IMR-90 (cell line): ENCODE measurements at regions not wholly inside any gene's neighbourhood (a gene's known extent, or its start where the extent isn't known, plus 50 kb on each side); places are given as distances from the start of the nearest gene placed in this dataset.

Source experiments
- ATAC-seq: fragments of 200-7000 bp; cut with Tn5 transposase; 2 replicates; pipeline ENCODE4 v1.9.1; 2020; ENCODE audit warnings: low read depth, mild to moderate bottlenecking, moderate library complexity
- BruUV-seq: library from RNA; stranded (reverse); fragments of 400-500 nt; replicated peaks from 2 replicates; lab custom pipeline; 2021; lab: Mats Ljungman, UMichigan
- CTCF ChIA-PET: fragments of 300-600 bp; formaldehyde crosslinking; extraction: SDS; loops from one replicate; lab custom pipeline; 2021; ENCODE audit warnings: antibody characterized with exemption; lab: Yijun Ruan, JAX
- POLR2A ChIA-PET: fragments of 300-600 bp; sonication (Branson Sonifier 250); formaldehyde crosslinking; loops from one replicate; lab custom pipeline; 2022; ENCODE audit warnings: antibody characterized with exemption; ENCODE audit not compliant: unreplicated experiment; lab: Charles Lee
- DNase-seq: peaks from one replicate; pipeline ENCODE4 v3.0.0; 2013
- H2AFZ ChIP-seq: replicated peaks from 2 replicates; pipeline ENCODE3; 2013; ENCODE audit warnings: low read length, mild to moderate bottlenecking; ENCODE audit not compliant: poor library complexity
- H2AK5ac ChIP-seq: 2 replicates; pipeline ENCODE4 v1.6.1; 2013; ENCODE audit warnings: low read depth, low read length, inconsistent platforms
- H2AK9ac ChIP-seq: replicated peaks from 2 replicates; pipeline ENCODE3; 2013; ENCODE audit warnings: mild to moderate bottlenecking, low read depth, low read length, moderate library complexity; ENCODE audit not compliant: poor library complexity
- H2BK120ac ChIP-seq: 2 replicates; pipeline ENCODE4 v1.6.1; 2013; ENCODE audit warnings: low read depth, low read length, inconsistent platforms
- H2BK15ac ChIP-seq: 3 replicates; pipeline ENCODE4 v1.6.1; 2013; ENCODE audit warnings: low read depth, low read length, inconsistent platforms
- H2BK20ac ChIP-seq: 2 replicates; pipeline ENCODE4 v1.6.1; 2013; ENCODE audit warnings: low read depth, mild to moderate bottlenecking, inconsistent platforms, low read length, moderate library complexity
- H2BK5ac ChIP-seq: 2 replicates; pipeline ENCODE4 v1.6.1; 2013; ENCODE audit warnings: mild to moderate bottlenecking, low read depth, low read length, inconsistent platforms; ENCODE audit not compliant: poor library complexity, severe bottlenecking
- H3K14ac ChIP-seq: replicated peaks from 2 replicates; pipeline ENCODE4 v1.6.1; 2013; ENCODE audit warnings: low read depth, low read length, inconsistent platforms
- H3K18ac ChIP-seq: 2 replicates; pipeline ENCODE4 v1.6.1; 2013; ENCODE audit warnings: low read depth, low read length, control low read depth
- H3K23ac ChIP-seq: 2 replicates; pipeline ENCODE4 v1.6.1; 2013; ENCODE audit warnings: low read depth, low read length, inconsistent platforms
- H3K27ac ChIP-seq: 2 replicates; pipeline ENCODE4 v1.5.1; 2013; ENCODE audit warnings: mild to moderate bottlenecking, control low read depth, low read length; ENCODE audit not compliant: insufficient read depth
- H3K27me3 ChIP-seq: 2 replicates; pipeline ENCODE4 v1.6.1; 2013; ENCODE audit warnings: low read length; ENCODE audit not compliant: control insufficient read depth, insufficient read depth
- H3K36me3 ChIP-seq: 2 replicates; pipeline ENCODE4 v1.6.1; 2013; ENCODE audit warnings: low read length, mixed read lengths; ENCODE audit not compliant: control insufficient read depth, insufficient read depth
- H3K4ac ChIP-seq: 2 replicates; pipeline ENCODE4 v1.6.1; 2013; ENCODE audit warnings: low read depth, low read length, inconsistent platforms
- H3K4me1 ChIP-seq: 2 replicates; pipeline ENCODE4 v1.6.1; 2013; ENCODE audit warnings: low read length, mixed read lengths; ENCODE audit not compliant: control insufficient read depth, insufficient read depth
- H3K4me2 ChIP-seq: 2 replicates; pipeline ENCODE4 v1.6.1; 2013; ENCODE audit warnings: low read depth, mild to moderate bottlenecking, control low read depth, low read length, moderate library complexity
- H3K4me3 ChIP-seq: 2 replicates; pipeline ENCODE4 v1.5.1; 2013; ENCODE audit warnings: low read depth, mild to moderate bottlenecking, control low read depth, low read length, moderate library complexity; ENCODE audit not compliant: insufficient read depth
- H3K56ac ChIP-seq: 2 replicates; pipeline ENCODE4 v1.6.1; 2013; ENCODE audit warnings: low read length, inconsistent platforms; ENCODE audit not compliant: insufficient read depth; ENCODE audit errors: extremely low read depth
- H3K79me1 ChIP-seq, 2 experiments: 2 replicates each; pipeline ENCODE4 v1.6.1; 2013; ENCODE audit warnings: low read length in 2 of 2, inconsistent platforms in 1 of 2, low read depth in 1 of 2
- H3K9ac ChIP-seq: 2 replicates; pipeline ENCODE4 v1.6.1; 2013; ENCODE audit warnings: low read depth, low read length, control low read depth
- H3K9me1 ChIP-seq: 2 replicates; pipeline ENCODE4 v1.6.1; 2013; ENCODE audit warnings: low read length, inconsistent platforms; ENCODE audit not compliant: insufficient read depth
- H3K9me3 ChIP-seq: 2 replicates; pipeline ENCODE4 v1.6.1; 2013; ENCODE audit warnings: low read length; ENCODE audit not compliant: control insufficient read depth, insufficient read depth
- H4K20me1 ChIP-seq: 2 replicates; pipeline ENCODE4 v1.6.1; 2013; ENCODE audit warnings: low read length, inconsistent platforms; ENCODE audit not compliant: insufficient read depth
- H4K5ac ChIP-seq: 2 replicates; pipeline ENCODE4 v1.6.1; 2013; ENCODE audit warnings: mild to moderate bottlenecking, low read depth, low read length, control low read depth
- H4K8ac ChIP-seq, 2 experiments: 2 replicates each; pipeline ENCODE4 v1.6.1; 2013; ENCODE audit warnings: low read depth in 2 of 2, low read length in 2 of 2, control low read depth in 1 of 2, inconsistent platforms in 1 of 2
- H4K91ac ChIP-seq: 2 replicates; pipeline ENCODE4 v1.6.1; 2013; ENCODE audit warnings: low read depth, low read length, inconsistent platforms; ENCODE audit not compliant: insufficient read depth
- BHLHE40 ChIP-seq: fragments of 150-350 bp; IDR thresholded peaks from 2 replicates; pipeline ENCODE4 v1.6.1; 2016; ENCODE audit warnings: mild to moderate bottlenecking, low read depth, low read length
- MAZ ChIP-seq: IDR thresholded peaks from 2 replicates; pipeline ENCODE4 v1.6.1; 2012; ENCODE audit warnings: low read depth, mild to moderate bottlenecking, low read length, improper control_type of control experiment, moderate library complexity, borderline replicate concordance
- RFX5 ChIP-seq: IDR thresholded peaks from 2 replicates; pipeline ENCODE4 v1.8.0; 2012; ENCODE audit warnings: low read depth, mild to moderate bottlenecking, low read length, moderate library complexity
- WGBS, 2 experiments: methylation state at CpG; one replicate each; pipeline versions ENCODE4 v1.1.5 to v1.1.7; 2013; ENCODE audit warnings: missing lambda C conversion rate in 2 of 2; ENCODE audit not compliant: insufficient read length in 1 of 2; ENCODE audit errors: extremely low coverage in 2 of 2; 5-methylcytosine and 5-hydroxymethylcytosine counted together
- dilution Hi-C: fragments of 300-500 bp; cut with HindIII; formaldehyde crosslinking; loops from one replicate; pipeline ENCODE4 v1.14.3; 2018; ENCODE audit warnings: low sequenced_read_pairs; ENCODE audit not compliant: unreplicated experiment
- in situ Hi-C: fragments of 300-500 bp; cut with MboI; formaldehyde crosslinking; loops from 3 replicates; pipeline ENCODE4 v1.14.3; 2019; ENCODE audit warnings: low sequenced_read_pairs, inconsistent platforms, mixed read lengths
- intact Hi-C: fragments of 100-400 bp; cut with micrococcal nuclease; formaldehyde crosslinking; loops from 2 replicates; pipeline ENCODE4 v1.10.0; 2022

- ATAC-seq (no peak), DNase-seq (no peak)
- H4K8ac ChIP-seq: peak overlapping the region; percentile 86 to 97; a peak in 2 of 4 replicates
- H2BK120ac ChIP-seq: no peak overlapping the region
- 73% methylated on average over 8 of the region's 23 CpGs; no CpG with 5 or more reads in 1 of the 2 experiments for WGBS, 2 experiments
- H3K27me3 ChIP-seq: no peaks in the 10 kb centered on the region; the same call in 1 of the 2 replicates
- H2AK9ac ChIP-seq: peak overlapping the region; percentile 40
- no peaks in the 10 kb centered on the region for H3K79me1 ChIP-seq
- TF ChIP-seq MAZ: no peak
- TF ChIP-seq RFX5: no peak
- TF ChIP-seq BHLHE40: no peak
- H3K56ac ChIP-seq: no peak overlapping the region
- H2BK20ac ChIP-seq: no peak overlapping the region
- no peak overlapping the region for H2BK5ac ChIP-seq
- H4K20me1 ChIP-seq: no peaks in the 10 kb centered on the region
- H3K18ac ChIP-seq: no peak overlapping the region
- no peak overlapping the region for H3K23ac ChIP-seq
- POLR2A ChIA-PET: no interaction called here
- intact Hi-C loops: no loop called here
- peak overlapping the region; percentile 91 for H3K4me2 ChIP-seq
- no peaks in the 10 kb centered on the region for H3K9me3 ChIP-seq
- no peak overlapping the region for H3K27ac ChIP-seq
- no peaks in the 10 kb centered on the region for H3K9me1 ChIP-seq
- H3K36me3 ChIP-seq: no peaks in the 10 kb centered on the region
- peak overlapping the region; percentile 87 for H4K5ac ChIP-seq
- BruUV-seq: no TSS peak
- H2BK15ac ChIP-seq: no peak overlapping the region
- dilution Hi-C loops: no loop called here
- in situ Hi-C loops: no loop called here
- H3K4me1 ChIP-seq: peaks cover 4% of the 10 kb centered on the region; the same call in 1 of the 2 replicates
- H3K14ac ChIP-seq: no peak overlapping the region
- H2AK5ac ChIP-seq: no peak overlapping the region
- peak overlapping the region; percentile 97 for H2AFZ ChIP-seq
- H4K91ac ChIP-seq: no peak overlapping the region
- CTCF ChIA-PET: interaction anchor here (1.0 kb wide), 1 partner anchor 24 kb away, joined by 4 read pairs; no protein-coding TSS in a partner anchor
- peak overlapping the region; percentile 47 for H3K4me3 ChIP-seq
- H3K4ac ChIP-seq: no peak overlapping the region; the same call in 1 of the 2 replicates
- no peak overlapping the region; the same call in 1 of the 2 replicates for H3K9ac ChIP-seq
Measured at GRCh38 chr10:89838044-89838615, 136.7 kb downstream of the KIF20B start.
